ENCODE measurements at regions not wholly inside any gene's neighbourhood (a gene's known extent, or its start where the extent isn't known, plus 50 kb on each side); places are given as distances from the start of the nearest gene placed in this dataset.
A peak's percentile ranks its signal among the peaks of the same experiment; 100 is the strongest.

- Mint-ChIP-seq H3K27me3 (ENCODE audit: insufficient read depth) (peaks cover 3% of the 10 kb centered on the region), H3K36me3 (ENCODE audit: low read depth) (no peaks in the 10 kb centered on the region)
These were observed 102.5 kb upstream of the USP24 start for GRCh38 chr1:55317673-55318072.

DNA sequence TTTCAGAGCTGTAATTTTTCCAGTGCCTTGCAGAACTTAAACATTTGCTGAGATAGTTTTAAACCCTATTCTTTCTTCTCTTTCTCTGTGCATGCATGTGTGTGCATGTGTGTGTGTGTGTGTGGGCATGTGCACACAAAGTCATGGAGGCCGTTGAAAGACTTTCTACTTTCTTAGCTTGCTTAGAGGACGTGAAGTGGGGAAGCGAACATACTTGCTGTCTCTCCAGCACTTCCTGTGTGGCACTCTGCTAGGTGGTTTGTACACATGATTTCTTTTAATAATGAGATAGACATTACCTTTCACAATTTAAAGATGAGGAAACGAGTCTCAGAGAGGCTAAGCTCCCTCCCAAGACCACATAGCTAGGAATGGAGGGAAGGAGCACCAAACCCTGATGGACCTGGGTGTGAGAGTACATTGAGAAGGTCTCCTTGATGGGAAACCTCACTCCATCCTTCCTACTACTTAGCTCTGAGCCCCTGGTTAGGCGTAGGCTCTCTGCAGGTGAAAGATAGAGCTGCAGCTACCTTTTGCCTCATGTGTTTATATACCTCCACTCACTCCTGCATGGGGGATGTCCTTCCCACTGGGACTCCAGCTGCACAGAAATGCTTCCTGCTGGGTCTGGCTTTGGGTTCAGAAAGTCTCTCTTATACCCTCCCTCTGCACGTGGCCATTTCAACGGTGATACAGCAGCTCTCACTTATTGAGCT is 101.9 kb upstream of the USP24 start:
- Histone ChIP-seq H3K9me3 (ENCODE audit: control insufficient read depth, low read length) (no peaks in the 10 kb centered on the region), H3K27me3 (ENCODE audit: control insufficient read depth, insufficient read depth, low read length, poor library complexity, severe bottlenecking) (no peaks in the 10 kb centered on the region), H3K4me1 (ENCODE audit: control insufficient read depth, insufficient read depth, low read length) (peaks cover 4% of the 10 kb centered on the region), H3K4me3 (ENCODE audit: low read length) (no peak overlapping the region), H3K9ac (ENCODE audit: extremely low read depth, low read length, poor library complexity, severe bottlenecking) (no peak overlapping the region), H3K27ac (ENCODE audit: low read depth, low read length) (no peak overlapping the region), H3K36me3 (ENCODE audit: control insufficient read depth, insufficient read depth, low read length) (no peaks in the 10 kb centered on the region)
- WGBS, 2 experiments (ENCODE audit: insufficient coverage in 1 of 2, insufficient read length in 1 of 2): 88 to 96% methylated on average over 4 to 6 of the region's 7 CpGs
- Mint-ChIP-seq H3K36me3 (ENCODE audit: low read depth) (no peaks in the 10 kb centered on the region), H3K4me1 (peaks cover 23% of the 10 kb centered on the region), H3K27ac (no peak overlapping the region), H3K9me3 (no peaks in the 10 kb centered on the region), H3K27me3 (ENCODE audit: insufficient read depth) (peaks cover 3% of the 10 kb centered on the region), H3K4me3 (no peak overlapping the region)
- peak; percentile 35 for DNase-seq
- TF ChIP-seq, protein P1, sequence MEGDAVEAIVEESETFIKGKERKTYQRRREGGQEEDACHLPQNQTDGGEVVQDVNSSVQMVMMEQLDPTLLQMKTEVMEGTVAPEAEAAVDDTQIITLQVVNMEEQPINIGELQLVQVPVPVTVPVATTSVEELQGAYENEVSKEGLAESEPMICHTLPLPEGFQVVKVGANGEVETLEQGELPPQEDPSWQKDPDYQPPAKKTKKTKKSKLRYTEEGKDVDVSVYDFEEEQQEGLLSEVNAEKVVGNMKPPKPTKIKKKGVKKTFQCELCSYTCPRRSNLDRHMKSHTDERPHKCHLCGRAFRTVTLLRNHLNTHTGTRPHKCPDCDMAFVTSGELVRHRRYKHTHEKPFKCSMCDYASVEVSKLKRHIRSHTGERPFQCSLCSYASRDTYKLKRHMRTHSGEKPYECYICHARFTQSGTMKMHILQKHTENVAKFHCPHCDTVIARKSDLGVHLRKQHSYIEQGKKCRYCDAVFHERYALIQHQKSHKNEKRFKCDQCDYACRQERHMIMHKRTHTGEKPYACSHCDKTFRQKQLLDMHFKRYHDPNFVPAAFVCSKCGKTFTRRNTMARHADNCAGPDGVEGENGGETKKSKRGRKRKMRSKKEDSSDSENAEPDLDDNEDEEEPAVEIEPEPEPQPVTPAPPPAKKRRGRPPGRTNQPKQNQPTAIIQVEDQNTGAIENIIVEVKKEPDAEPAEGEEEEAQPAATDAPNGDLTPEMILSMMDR (conservative IDR thresholded peaks at IDR 0.05): no peak

More at GRCh38 chr1:55317673-55318072, 102.5 kb upstream of the USP24 start:
- H3K27ac Mint-ChIP-seq: no peak overlapping the region
- Histone ChIP-seq H3K36me3 (ENCODE audit: control insufficient read depth, insufficient read depth, low read length) (no peaks in the 10 kb centered on the region), H3K9me3 (ENCODE audit: control insufficient read depth, low read length) (no peaks in the 10 kb centered on the region), H3K4me3 (ENCODE audit: low read length) (no peak overlapping the region), H3K27ac (ENCODE audit: low read depth, low read length) (no peak overlapping the region), H3K27me3 (ENCODE audit: control insufficient read depth, insufficient read depth, low read length, poor library complexity, severe bottlenecking) (no peaks in the 10 kb centered on the region), H3K9ac (ENCODE audit: extremely low read depth, low read length, poor library complexity, severe bottlenecking) (no peak overlapping the region), H3K4me1 (ENCODE audit: control insufficient read depth, insufficient read depth, low read length) (peaks cover 4% of the 10 kb centered on the region)
- no peak overlapping the region for H3K4me3 Mint-ChIP-seq
- TF ChIP-seq, protein P1 (conservative IDR thresholded peaks at IDR 0.05): no peak
- WGBS, 2 experiments (ENCODE audit: insufficient coverage in 1 of 2, insufficient read length in 1 of 2): 94 to 100% methylated on average over 3 of the region's 3 CpGs
- DNase-seq: peak; percentile 13
- no peaks in the 10 kb centered on the region for H3K9me3 Mint-ChIP-seq
- H3K4me1 Mint-ChIP-seq: peaks cover 20% of the 10 kb centered on the region

- TF ChIP-seq, protein P1 (conservative IDR thresholded peaks at IDR 0.05): no peak
- Mint-ChIP-seq H3K27me3 (ENCODE audit: insufficient read depth) (peaks cover 6% of the 10 kb centered on the region), H3K9me3 (no peaks in the 10 kb centered on the region), H3K27ac (no peak overlapping the region), H3K36me3 (ENCODE audit: low read depth) (no peaks in the 10 kb centered on the region), H3K4me3 (no peak overlapping the region), H3K4me1 (peaks cover 25% of the 10 kb centered on the region)
- DNase-seq: peak; percentile 13
- no peaks in the 10 kb centered on the region for H3K27me3 ChIP-seq (ENCODE audit: control insufficient read depth, insufficient read depth, low read length, poor library complexity, severe bottlenecking)
- no peaks in the 10 kb centered on the region for H3K36me3 ChIP-seq (ENCODE audit: control insufficient read depth, insufficient read depth, low read length)
- peaks cover 4% of the 10 kb centered on the region for H3K4me1 ChIP-seq (ENCODE audit: control insufficient read depth, insufficient read depth, low read length)
- H3K9me3 ChIP-seq (ENCODE audit: control insufficient read depth, low read length): no peaks in the 10 kb centered on the region
- H3K9ac ChIP-seq (ENCODE audit: extremely low read depth, low read length, poor library complexity, severe bottlenecking): no peak overlapping the region
- 89 to 90% methylated on average over 3 to 4 of the region's 4 CpGs for WGBS, 2 experiments (ENCODE audit: insufficient coverage in 1 of 2, insufficient read length in 1 of 2)
- no peak overlapping the region for H3K4me3 ChIP-seq (ENCODE audit: low read length)
- no peak overlapping the region for H3K27ac ChIP-seq (ENCODE audit: low read depth, low read length)
These were observed 101.3 kb upstream of the USP24 start for GRCh38 chr1:55316502-55316901.

Data from endodermal cell (in vitro differentiated cells).